ENCODE measurements at regions not wholly inside any gene's neighbourhood (a gene's known extent, or its start where the extent isn't known, plus 50 kb on each side); places are given as distances from the start of the nearest gene placed in this dataset.
A peak's percentile ranks its signal among the peaks of the same experiment; 100 is the strongest.
"Not testable (repeated sequence)": the region's sequence is repeated elsewhere in the genome, so short reads cannot be mapped to it uniquely, and the experiment has no call there.

DNA sequence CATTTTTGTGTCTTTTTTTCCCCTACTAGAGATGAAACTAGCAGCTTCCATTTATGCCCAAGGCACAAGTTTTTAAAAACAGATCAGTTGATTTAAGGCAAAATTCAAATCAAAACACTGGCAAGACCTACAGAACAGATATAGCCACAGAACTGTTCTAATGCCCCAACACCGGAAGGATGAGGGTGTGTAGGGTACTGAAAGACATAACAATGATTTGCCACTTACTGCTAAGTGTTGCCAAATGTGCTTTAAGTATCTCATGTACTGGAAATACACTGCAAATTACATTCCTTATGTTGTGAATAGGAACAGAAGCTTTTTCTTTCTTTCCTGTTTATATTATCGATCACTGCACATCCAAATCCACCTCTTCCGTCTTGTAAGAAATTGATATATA is 189.0 kb downstream of the CETN3 start:
- no peak for DNase-seq (ENCODE audit: low read depth)
- H3K4me3 ChIP-seq (ENCODE audit: low read depth, low read length): no peak overlapping the region

DNA sequence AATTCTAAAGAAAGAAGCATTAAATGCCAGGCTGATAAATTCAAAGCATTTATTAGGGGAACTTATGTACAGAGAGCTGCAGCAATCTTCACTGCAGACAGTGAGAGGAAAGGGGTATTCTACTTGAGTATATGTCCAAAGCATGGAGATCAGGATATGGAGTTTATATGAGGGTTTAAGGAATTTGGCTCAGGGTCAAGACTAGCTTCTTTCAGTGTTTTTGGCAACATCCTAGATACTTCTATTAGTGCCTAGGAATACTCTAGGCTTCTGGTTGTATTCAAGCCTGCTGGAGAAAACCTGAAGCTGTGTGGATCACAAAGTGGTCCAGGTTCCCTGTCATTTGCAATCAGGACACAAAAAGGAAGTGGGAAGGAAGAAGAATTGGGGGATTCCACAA is 194.6 kb downstream of the CETN3 start:
- DNase-seq (ENCODE audit: low read depth): no peak
- H3K4me3 ChIP-seq (ENCODE audit: low read depth, low read length): no peak overlapping the region

DNA sequence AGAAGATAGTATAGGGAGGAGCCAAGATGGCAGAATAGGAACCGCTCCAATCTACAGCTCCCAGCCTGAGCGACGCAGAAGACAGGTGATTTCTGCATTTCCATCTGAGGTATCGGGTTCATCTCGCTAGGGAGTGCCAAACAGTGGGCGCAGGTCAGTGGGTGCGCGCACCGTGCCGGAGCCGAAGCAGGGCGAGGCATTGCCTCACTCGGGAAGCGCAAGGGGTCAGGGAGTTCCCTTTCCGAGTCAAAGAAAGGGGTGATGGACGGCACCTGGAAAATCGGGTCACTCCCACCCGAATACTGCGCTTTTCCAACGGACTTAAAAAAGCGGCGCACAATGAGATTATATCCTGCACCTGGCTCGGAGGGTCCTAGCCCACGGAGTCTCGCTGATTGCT is 201.2 kb downstream of the CETN3 start:
- H3K4me3 ChIP-seq (ENCODE audit: low read depth, low read length); DNase-seq (ENCODE audit: low read depth): not testable (repeated sequence)

DNA sequence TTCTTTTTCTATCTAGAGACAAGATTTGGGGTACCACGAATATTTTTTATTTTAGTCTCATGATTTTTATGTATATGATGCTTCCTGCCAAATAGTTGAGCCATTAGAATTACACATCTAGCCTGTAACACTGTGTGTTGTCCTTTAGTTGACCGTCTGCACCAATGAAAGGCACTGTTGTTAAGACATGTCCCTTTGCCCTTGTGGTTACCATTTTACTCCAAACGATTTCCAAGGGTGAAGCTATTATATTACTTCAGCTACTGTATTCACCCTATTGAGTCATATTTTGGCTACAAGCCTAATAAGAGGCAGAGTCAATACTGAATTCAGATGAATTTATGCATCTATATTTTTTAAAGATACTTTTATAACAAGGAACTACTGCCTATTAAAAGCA is 207.6 kb downstream of the CETN3 start:
- H3K4me3 ChIP-seq (ENCODE audit: low read depth, low read length): no peak overlapping the region
- DNase-seq (ENCODE audit: low read depth): peak; percentile 8

DNA sequence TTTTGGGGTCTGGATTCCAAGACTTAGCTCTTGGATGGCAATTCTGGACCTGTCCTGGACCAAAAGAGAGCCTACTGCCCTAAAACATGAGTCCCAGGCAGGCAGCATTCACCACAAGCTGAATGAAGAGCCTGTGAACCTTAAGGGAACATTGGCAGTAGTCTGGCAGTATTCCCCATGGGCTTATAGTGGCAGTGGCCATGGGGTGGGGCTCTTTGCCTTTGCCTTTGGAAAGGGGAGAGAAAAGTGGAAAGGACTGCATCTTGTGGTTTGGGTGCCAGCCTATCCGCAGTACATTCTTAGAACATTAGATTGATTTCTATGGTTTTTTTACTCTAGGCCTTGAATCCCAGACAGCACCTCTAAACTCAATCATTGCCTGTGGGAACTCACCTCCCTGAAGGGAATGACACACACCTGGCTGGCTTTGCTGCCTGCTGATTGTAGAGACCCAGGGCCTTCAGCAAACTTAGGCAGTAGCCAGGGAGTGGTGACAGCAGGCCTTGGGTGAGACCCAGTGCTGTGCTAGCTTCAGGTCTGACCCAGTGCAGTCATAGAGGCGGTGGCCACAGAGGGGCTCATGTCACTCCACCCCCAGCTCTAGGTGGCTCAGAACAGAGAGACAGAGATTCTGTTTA is 216.3 kb downstream of the CETN3 start:
- DNase-seq (ENCODE audit: low read depth): no peak
- no peak overlapping the region for H3K4me3 ChIP-seq (ENCODE audit: low read depth, low read length)

DNA sequence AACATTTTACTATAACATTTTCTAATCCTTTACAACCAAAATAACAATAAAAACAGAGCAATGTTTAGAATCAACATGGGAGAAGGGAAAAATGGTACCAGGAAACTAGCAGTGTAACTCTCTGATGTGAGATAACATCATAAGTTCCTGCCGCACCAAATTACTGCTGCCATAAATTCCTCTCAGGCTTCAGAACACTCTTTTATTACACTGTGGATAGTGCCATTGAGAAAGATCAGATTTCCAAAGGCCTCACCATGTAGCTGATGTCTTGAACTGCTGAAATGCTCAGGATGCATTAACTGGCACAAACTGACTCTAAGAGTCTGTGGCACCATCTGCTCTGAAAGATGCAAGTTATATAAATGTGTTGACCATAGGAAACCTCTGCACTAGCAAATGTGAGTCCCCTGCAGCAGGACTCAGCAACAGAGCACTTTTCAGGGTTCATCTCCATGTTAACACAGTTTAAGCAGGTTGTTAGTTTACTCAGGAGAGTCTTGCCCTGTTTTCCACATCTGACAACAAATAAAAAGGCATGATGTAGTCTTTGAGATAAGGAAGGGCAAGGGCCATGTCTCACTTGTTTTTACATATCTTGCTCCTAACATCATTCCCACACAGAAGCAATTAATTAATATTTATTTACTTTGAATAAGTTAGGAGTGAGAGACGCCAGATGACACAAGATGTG is 218.1 kb downstream of the CETN3 start:
- DNase-seq (ENCODE audit: low read depth): no peak
- no peak overlapping the region for H3K4me3 ChIP-seq (ENCODE audit: low read depth, low read length)

DNA sequence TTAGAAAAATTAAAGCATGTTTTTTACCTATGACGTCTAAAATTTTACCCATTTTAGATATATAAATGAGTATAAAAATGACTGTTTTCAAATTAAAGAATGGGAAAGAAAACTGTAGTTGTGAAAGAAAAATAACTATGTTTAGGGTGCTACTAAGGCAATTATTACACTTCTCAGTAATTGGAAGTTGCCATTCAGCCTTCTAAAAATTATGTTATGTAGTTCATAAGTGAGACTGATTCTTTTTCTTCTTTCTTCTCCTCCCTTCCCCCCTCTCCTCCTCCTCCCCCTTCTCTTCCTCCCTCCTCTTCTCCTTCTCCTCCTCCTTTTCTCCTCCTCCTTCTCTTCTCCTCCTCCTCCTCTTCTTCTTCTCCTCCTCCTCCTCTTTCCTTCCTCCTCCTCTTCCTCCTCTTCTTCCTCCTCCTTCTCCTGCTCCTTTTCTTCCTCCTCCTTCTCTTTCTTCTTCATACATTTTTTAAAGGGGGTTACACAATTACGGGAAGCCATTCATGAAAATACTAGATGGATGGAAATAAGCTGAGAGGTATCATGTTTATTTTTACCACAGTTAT is 223.6 kb downstream of the CETN3 start:
- DNase-seq (ENCODE audit: low read depth): no peak

DNA sequence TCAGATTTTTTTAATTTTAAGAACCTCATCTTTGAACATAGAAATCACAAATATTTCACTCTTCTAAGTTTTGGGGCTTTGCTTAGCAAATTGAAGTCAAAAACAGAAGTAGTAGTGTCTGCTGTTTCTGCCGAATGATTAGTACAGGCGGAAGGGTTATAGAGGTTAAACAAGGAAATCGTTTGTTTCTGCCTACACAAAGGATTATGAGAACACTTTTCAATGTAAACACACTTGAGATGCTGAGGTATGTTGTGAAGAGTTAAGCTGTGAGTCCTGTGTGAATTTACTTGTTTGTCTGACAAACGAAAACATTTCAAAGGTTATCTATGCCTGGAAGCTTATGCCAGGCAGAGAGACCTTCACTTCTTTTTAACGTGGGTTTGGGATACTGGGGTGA is 224.8 kb downstream of the CETN3 start:
- H3K4me3 ChIP-seq (ENCODE audit: low read depth, low read length): no peak overlapping the region
- no peak for DNase-seq (ENCODE audit: low read depth)

More for the DNA sequence above, 223.6 kb downstream of the CETN3 start:
- no peak overlapping the region for H3K4me3 ChIP-seq (ENCODE audit: low read depth, low read length)

DNA sequence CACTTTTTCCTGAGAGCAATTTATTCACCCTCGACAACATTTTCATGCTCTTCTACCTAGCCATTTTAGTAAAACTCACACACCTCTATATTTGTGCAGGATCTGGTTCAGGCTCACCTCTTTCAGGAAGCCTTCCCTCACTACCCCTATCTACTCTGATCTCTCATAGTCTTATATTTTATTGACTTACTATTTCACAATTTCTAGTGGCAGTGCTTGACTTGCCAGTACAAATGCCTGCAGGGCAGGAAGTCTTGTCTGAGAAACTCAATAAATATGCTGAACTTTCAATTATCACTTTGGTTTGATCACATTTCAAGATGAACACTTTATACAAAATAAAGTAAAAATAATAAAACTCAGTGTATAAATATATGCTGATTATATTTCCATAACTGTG is 226.8 kb downstream of the CETN3 start:
- no peak overlapping the region for H3K4me3 ChIP-seq (ENCODE audit: low read depth, low read length)
- DNase-seq (ENCODE audit: low read depth): no peak

DNA sequence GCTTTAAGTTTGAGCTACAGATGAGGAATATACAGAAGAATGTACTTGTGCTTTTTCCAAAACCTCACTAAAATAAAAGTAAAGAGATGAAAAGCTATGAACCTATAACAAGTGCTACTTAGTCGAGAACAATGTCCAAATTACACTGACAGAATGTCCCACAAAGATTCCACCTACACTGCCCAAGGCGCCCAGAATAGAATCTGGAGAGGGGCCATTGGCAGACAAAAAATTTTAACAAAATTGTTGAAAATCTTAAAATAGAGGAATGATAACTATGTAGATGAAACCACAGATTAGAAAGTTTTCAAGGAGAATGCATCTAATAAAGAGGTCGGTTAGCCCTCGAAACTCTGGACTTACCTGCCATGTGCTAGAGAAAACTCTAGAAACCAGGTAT is 235.3 kb downstream of the CETN3 start:
- no peak for DNase-seq (ENCODE audit: low read depth)

DNA sequence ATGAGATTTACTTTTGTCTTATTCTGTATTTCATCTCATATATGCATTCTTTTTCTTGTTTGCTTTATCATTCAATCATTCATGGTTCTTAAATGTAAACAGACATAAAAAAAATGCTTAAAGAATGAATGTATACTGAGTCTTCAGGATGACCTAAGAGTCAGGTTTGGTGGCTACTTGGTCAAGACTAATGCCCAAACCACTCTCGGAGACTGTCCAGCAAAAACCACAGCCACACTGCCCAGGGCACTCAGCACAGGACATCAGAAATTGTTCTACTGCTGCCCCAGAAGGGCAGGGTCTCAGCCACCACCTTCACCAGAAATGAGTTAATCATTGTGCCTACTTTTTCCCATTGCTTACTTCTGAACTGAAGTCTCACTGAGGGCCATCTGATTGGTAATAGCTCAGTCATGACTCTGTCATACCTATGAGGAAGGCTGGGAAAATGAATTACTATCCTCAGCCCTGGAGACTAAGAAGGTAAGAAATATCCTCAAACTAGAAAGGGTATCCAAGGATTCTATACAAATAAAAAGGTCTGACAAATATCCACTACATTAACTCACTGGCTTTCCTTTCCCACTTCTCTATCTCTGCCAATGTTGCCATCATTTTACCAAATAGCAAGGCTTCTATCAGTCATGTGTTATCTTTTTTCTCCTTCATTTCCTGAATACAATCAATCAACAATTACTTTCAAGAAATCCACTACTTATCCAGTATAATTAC is 236.1 kb downstream of the CETN3 start:
- DNase-seq (ENCODE audit: low read depth): no peak
- H3K4me3 ChIP-seq (ENCODE audit: low read depth, low read length): no peak overlapping the region

More for the DNA sequence above, 235.3 kb downstream of the CETN3 start:
- no peak overlapping the region for H3K4me3 ChIP-seq (ENCODE audit: low read depth, low read length)

DNA sequence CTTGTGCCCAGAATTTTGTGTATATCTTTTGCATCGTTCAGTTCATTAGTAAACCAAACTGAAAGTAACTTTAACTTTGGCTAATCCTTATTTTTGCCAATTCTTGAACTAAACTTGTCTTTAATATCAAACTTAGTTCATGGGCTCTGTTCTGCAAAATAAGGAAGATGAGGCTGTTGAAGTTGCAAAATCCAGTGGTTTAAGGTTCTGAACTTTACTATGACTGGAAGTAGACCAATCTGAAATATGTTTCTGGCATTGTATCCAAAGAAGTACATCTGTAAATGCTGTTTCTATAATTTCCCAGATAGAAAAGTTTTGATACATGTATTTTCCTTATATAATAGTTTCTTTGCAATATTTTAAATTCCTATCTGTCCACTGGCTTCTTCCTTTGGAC is 238.1 kb downstream of the CETN3 start:
- DNase-seq (ENCODE audit: low read depth): no peak

DNA sequence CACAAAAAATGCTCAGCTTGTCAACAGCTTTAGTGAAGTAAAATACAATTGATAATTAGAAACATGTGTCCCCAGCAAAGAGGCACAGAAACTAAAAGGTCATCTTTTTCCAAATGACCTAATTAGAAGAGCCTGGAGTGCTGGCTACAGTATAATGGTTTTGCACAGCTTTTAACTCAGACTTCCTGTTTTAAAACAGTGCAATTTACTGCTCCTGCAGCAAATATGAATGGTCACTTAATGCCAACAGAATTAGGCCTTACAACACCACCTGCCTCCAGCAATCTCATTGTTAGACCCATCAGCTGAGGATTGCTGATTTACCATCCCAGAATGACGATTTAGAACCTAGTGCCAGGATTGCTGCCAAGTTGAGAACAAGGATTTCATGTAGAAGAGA is 239.3 kb downstream of the CETN3 start:
- DNase-seq (ENCODE audit: low read depth): no peak
- no peak overlapping the region for H3K4me3 ChIP-seq (ENCODE audit: low read depth, low read length)

More for the DNA sequence above, 238.1 kb downstream of the CETN3 start:
- H3K4me3 ChIP-seq (ENCODE audit: low read depth, low read length): no peak overlapping the region

DNA sequence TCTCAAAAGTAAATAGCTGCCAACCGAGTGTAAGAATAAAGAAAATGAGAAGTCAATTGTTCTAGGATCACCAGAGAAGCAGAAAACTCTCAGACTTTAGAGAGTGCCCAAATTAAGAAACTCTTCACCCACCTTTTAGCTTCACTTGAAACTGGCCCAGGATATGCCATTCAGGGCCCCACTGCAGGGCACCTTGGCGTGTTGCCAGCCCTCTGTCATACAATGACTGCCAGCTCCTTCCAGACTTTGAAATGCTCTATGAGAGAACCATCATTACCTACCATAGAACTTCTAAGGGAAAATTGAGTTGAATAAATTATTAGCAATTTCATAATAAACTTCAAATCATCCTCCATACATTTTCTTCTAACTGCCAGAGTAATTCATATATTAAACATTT is 240.5 kb downstream of the CETN3 start:
- DNase-seq (ENCODE audit: low read depth): no peak
- H3K4me3 ChIP-seq (ENCODE audit: low read depth, low read length): no peak overlapping the region

DNA sequence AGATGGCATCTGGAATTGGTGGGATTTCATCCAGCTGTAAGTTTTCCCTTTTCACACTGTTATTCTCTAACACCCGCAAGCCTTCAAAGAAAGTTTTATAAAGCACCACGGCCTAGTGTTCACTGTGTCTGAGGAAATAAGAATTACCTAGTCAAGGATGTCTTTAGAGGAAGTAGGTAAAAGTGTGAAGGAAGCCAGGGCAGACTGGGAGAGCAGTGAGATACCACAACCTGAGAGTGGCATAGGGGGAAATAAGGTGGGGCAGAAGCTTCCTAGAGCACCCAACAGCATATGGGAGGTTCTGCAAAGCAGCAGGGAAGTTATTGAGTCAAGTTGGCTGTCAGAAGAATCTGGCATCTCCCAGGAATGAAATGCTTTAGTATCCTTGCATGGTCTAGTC is 241.2 kb downstream of the CETN3 start:
- no peak overlapping the region for H3K4me3 ChIP-seq (ENCODE audit: low read depth, low read length)
- DNase-seq (ENCODE audit: low read depth): no peak

DNA sequence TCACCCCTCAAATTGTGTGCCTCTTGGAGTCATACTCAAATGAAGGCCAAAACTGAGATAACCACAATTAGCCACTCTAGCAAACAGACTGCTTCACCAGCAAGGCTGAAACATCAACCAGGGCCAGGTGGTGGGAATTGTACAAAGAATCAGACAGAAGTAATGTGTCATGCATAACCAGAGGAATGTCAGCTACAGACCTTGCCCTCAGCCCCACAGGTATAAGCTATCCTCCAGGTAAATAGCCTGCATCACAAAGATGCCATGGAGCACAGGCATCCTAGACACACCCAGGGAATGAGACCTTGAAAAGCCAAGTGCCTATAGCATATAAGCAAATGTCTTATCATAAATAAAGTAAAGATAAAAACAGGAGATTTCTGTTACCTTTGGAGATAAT is 242.7 kb downstream of the CETN3 start:
- no peak overlapping the region for H3K4me3 ChIP-seq (ENCODE audit: low read depth, low read length)
- no peak for DNase-seq (ENCODE audit: low read depth)

DNA sequence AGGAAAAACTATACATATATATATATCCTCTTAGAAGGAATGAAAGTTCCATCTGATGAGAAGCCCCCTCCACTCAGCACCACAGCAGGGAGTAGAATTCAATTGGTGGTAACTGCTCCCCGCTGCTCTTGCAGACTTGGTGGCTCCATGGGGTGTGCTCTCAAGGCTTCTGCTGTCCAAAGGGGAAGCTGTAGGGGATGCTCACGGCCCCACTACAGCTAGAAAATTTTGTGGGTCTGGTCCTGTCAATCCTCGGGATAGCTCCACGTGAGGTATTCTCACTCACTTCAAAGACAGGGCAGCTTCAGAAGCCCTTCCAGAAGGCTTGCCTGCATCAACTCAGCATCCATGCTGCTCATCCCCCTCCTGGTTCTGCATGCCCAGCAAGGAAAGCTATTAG is 247.2 kb downstream of the CETN3 start:
- no peak for DNase-seq (ENCODE audit: low read depth)
- no peak overlapping the region for H3K4me3 ChIP-seq (ENCODE audit: low read depth, low read length)

DNA sequence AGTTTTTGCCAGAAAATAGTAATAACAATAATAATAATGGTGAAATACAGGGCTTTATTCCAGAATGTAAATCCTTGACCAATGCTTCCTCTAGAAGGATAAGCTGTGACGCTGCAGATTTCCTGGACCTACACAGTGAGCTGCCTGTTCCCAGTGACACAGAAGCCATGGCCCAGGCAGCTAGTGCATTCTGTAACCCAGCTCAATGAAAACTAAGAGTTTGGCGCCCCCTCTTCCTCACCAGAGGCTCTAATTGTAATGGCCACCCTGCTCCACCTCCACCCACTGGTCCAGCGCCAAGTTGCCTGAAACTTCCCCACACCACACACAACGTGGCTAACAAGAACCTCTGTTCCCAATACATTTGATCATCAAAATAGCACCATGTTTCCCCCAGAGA is 248.1 kb downstream of the CETN3 start:
- DNase-seq (ENCODE audit: low read depth): no peak
- no peak overlapping the region for H3K4me3 ChIP-seq (ENCODE audit: low read depth, low read length)

DNA sequence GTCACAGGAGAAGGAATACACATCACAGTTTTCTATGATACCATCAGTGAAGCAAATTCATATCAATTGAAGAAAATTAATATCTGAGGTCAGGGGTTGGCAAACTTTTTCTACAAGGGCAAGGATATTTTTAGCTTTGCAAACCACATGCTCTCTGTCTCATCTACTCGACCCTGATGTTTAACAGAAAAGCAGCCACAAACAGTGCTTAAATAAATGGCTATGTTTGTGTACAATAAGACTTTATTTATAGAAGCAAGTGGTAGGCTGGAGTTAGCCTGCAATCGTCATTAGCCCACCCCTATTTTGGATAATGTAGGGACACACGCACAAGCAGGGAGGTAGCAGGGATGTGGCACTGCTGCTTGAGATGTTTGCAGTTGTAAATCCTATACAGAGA is 251.4 kb downstream of the CETN3 start:
- DNase-seq (ENCODE audit: low read depth): no peak
- no peak overlapping the region for H3K4me3 ChIP-seq (ENCODE audit: low read depth, low read length)

DNA sequence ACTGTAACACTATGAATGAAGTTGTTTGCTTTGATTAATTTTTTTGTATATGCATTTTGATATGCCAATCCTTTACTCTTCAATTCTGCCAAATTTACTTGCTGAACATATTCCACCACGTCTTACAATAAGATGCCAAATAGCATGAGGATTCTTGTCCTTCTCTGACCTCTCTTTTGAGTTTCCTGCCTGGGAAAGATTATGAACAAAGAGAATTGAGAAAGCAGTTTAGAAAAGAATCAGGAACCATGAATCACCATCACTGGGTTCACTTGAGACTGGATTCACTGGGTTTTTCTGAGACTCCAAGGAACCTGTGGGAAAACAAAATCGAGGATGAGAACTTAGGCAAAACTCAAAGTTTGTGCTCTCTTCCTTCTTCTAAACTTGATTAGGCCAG is 256.5 kb downstream of the CETN3 start:
- DNase-seq (ENCODE audit: low read depth): no peak

More for the DNA sequence above, 256.5 kb downstream of the CETN3 start:
- no peak overlapping the region for H3K4me3 ChIP-seq (ENCODE audit: low read depth, low read length)
